GM18507 (cell line): ENCODE measurements at regions not wholly inside any gene's neighbourhood (a gene's known extent, or its start where the extent isn't known, plus 50 kb on each side); places are given as distances from the start of the nearest gene placed in this dataset.

ENCODE experiments used
- DNase-seq: peaks from one replicate; pipeline ENCODE4 v3.0.0; 2011; ENCODE audit warnings: low read depth; ENCODE audit not compliant: insufficient read length; ENCODE audit errors: extremely low spot score
- FAIRE-seq: peaks from 2 replicates; lab custom pipeline; 2011; peaks lifted over from hg19 to GRCh38; lab: Jason Lieb, UNC

DNA sequence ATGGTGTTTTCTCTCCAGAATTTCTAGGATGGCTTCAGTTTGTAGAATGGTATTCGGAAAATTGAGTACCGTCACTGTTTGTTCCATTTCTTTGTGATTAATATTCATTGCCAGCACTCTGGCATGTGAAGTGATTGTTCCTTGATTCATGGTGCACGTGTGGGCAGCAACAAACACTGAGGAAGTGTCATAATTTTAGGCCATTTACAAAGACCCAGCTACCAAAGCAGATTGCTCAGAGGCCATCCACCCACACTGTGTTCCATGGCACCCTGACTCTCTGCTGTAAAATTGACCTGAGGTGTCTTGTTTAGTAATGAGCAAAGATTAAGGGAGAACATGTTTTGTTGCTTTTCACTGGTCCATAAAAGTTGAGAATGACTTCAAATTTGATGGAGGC lies 250.9 kb upstream of the FMN2 start:
- FAIRE-seq (no peak), DNase-seq (no peak)

DNA sequence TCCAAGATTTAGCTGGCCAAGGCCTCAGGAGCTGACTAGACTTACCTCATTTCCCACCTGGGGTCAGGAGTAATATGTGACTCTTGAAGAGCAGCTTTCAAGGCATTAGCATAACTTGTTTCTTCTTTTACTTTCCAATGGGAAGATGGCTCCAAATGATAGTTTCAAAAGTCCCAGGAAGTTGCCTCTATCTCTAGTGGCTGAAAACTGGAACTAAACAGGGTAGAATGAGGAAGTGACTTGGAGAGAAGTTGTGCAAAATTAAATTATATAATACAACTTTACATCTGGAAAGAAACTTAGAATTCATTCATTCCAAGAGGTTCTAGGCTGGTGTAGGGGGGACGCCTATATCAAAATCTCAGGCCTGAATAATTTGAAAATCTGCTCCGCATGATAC lies 250.1 kb upstream of the FMN2 start:
- FAIRE-seq: no peak

DNA sequence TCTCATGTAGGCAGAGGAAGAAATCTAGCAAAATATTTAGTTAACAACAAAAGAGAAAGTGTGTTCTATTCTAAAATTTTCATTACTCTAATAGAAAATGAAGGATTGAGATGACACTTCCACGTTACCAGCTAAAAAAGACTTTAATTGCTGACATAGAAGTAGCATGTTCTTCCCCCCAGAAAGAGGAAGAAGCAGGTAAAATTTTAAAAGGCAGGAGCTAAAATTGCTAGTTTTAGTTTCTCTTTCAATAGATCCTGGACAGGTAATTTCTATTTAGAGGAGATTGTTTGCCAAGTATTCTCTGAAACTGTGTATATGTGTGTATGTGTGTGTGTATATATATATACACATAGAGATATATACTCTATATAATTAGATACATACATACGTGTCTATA lies 248.1 kb upstream of the FMN2 start:
- no peak for DNase-seq
- FAIRE-seq: no peak

More for the DNA sequence above, 250.1 kb upstream of the FMN2 start:
- no peak for DNase-seq

DNA sequence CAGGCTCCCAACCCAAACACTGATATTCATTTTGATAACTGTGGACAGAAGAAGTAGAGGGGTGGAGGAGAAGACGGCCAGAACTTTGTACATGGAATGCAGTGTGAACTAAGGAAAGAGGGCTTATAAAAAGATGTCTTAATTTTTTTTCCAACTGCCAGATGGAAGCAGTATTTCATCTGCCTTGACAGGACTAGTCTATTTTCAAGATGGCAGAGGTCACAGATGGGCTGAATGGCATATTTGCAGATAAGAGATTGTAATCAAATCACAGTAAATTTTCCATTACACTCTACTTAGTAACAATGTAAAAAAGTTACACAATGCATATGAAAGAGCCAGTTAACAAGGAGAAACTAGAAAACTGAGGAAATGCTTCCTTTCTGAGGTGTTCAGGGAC lies 246.8 kb upstream of the FMN2 start:
- FAIRE-seq (no peak), DNase-seq (no peak)

DNA sequence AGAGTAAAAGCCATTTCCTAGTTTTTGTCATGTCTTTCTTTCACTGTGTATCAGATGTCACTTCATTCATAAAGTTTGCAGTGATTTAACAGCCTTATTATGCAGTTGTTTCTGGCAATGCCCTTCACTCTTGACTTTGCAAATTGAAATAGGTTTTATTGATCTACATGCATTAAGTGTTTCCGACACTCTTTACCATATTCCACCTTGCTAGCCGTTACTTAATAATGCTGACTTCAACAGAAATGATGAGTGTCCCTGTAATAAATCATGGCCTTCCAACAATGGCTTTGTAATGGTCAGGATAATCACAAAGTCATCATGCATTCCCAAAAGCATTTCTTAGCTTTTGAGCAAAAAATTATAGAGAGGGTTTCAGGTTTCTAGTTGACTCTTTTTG lies 236.8 kb upstream of the FMN2 start:
- DNase-seq: no peak
- no peak for FAIRE-seq

DNA sequence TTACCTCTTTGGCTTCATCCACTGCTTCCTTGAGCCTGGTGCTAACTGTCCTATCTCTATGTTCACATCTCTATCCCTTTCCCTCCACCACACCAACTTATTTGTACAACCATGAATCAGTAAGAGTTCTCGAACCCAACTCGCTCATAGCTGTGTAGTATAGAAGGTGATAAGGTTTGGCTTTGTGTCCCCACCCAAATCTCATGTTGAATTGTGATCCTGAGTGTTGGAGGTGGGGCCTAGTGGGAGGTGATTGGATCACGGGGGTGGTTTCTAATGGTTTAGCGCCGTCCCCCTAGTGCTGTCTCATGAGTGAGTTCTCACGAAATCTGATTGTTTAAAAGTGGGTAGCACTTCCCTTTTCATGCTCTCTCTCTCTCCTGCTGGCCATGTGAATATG lies 235.6 kb upstream of the FMN2 start:
- no peak for FAIRE-seq
- DNase-seq: no peak

DNA sequence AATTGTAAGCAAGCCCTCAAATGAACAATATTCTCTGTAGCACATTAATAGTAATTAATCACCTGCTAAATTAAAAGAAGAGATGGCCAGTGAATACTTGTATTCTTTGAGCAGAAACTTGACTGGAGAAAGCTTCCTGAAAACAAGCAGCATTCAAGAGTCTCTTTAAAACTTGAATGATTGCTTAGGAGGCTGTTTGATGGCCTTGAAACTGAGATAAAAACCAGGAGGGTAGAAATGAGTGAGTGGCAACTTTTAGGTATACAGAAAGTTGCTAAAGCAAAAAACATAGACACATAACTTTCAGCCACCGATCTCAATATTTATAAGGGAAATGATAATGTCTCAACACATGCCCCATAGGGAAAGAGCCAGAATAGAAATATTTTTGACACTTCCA lies 234.8 kb upstream of the FMN2 start:
- FAIRE-seq: no peak

DNA sequence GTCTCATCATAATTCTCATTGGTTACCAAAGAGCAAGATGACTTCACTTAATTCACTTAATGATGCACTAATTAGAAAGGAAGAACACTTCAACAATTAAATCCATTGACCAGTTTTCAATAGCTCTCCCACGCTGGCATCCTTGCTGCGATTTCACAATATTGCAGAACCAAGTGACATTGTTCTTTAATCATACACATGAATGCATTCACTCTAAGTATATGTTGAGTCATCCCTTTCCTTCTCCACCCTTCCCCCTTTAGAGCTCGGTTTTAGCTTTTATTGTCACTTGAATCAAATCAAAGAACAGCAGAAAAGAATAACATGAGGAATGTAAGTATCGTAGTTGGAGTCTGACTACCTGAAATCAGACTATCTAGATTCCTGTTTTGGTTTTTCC lies 233.6 kb upstream of the FMN2 start:
- no peak for DNase-seq
- FAIRE-seq: no peak

More for the DNA sequence above, 234.8 kb upstream of the FMN2 start:
- no peak for DNase-seq

DNA sequence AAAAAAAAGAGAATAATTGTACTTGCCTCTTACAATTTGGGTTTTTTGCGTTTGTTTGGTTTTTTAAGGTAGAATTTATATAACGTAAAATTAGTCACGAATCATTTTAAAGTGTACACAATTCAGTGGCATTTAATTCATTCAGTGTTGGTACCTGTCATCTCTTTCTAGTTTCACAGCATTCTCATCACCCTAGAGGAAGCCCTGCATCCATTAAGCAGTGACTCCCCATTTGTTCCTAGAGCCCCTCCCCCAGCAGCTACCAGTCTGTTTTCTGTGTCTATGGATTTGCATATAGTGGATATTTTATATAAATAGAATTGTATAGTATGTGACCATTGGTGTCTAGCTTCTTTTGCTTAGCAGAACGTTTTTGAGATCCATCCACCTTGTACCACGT lies 233.2 kb upstream of the FMN2 start:
- no peak for FAIRE-seq
- no peak for DNase-seq

DNA sequence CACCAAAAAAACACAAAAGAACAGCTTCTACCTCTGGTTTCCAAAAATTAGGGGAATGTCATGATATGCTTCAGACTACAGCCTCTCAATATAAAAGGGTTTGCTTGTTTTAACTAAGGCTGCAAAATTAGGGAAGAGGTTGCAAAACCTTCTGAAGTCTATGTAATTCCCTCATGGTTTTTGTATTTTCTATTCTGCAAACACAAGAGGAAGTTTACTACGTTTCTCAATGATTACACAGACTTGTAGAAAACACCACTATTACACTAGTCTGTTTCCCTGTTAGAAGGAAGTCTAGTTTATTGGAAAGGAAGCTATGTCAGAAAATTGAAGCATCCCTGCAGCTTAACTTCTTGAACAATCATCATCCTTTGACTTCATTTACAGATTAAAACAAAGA lies 229.7 kb upstream of the FMN2 start:
- no peak for DNase-seq
- no peak for FAIRE-seq

DNA sequence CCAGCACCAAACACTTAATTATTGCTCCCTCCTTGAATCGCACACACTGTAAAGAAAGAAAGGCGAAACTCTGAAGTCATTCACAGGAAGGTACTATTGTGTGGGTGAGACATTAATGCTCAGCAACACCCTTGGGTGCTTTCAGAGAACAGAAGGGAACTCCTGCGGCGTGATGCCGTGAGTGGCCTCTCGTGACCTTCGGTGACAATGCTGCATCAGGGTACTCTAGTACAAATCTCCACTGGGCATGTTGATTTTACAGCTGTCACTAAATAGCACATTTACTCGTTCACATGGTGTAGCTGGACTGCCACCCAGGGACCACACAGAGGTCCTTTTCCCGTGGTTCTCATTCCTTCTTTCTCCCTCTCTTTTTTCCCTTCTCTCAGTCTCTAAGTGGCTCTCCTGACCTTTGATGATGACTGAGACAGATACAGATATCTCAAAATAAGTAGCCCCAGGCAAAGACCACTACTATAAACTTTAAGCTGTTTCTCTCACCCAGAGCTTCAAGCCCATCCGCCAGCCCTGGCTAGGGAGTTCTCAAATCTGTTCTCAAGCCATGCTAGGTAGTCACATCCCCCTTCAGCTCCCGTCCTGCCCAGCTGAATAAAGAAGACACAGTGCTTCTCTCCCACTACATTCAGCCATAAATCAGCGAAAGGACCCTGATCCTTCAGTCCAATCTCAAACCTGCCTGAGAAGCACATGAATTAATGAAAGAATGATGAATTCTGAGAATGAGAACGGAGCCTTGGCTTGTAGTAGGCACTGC lies 223.4 kb upstream of the FMN2 start:
- no peak for DNase-seq
- FAIRE-seq: no peak

DNA sequence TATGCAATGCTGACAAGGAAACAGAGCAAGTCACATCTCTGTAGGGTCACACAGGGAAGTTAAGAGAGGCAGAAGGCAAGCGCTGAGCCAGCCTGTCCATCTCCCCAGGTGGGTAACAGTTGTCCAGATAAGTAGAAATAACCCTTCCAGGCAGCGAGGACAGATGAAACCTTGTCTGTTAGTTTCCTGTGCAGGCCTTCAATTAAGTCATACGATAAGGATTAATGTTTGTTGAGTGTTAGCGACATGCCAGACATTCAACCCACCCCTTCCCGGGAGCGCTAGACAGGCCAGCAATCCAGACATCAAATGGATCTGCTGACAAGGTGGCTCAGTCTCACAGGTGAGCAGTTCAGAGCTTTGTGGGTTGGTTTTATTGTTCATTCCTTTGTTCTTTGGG lies 221.5 kb upstream of the FMN2 start:
- no peak for DNase-seq
- FAIRE-seq: no peak

DNA sequence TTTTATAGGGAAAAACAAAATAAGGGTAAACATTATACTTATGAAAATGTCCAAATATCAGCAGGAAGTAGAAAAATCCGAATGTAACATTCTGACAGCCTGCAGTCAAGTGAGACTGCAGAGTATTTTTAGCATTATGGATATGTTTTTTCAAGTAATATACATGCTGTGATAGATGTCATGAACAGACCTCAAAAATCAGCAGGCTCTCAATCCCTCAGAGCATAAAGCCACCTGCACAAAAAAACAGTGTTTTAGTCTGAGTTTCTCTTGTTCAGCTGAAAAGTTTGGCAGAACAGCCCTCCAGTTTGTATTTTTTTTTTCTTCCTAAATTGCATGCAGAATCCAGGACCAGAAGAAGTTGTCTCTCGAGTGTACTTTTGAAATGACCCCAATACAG lies 219.1 kb upstream of the FMN2 start:
- no peak for DNase-seq
- FAIRE-seq: no peak

DNA sequence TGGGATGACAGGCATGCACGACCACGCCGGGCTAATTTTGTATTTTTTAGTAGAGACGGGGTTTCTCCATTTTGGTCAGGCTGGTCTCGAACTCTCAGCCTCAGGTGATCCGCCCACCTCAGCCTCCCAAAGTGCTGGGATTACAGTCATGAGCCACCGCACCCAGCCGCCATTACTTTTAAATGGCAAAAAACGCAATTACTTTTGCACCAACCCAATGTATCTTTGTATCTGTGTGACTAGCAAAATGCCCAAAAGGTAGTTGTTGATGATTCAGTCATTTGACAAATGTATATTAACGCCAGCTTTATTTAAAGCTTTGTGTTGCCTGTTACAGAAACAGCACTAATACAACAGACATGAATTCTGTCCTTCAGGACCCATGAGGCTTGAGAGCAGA lies 216.9 kb upstream of the FMN2 start:
- FAIRE-seq (no peak), DNase-seq (no peak)

DNA sequence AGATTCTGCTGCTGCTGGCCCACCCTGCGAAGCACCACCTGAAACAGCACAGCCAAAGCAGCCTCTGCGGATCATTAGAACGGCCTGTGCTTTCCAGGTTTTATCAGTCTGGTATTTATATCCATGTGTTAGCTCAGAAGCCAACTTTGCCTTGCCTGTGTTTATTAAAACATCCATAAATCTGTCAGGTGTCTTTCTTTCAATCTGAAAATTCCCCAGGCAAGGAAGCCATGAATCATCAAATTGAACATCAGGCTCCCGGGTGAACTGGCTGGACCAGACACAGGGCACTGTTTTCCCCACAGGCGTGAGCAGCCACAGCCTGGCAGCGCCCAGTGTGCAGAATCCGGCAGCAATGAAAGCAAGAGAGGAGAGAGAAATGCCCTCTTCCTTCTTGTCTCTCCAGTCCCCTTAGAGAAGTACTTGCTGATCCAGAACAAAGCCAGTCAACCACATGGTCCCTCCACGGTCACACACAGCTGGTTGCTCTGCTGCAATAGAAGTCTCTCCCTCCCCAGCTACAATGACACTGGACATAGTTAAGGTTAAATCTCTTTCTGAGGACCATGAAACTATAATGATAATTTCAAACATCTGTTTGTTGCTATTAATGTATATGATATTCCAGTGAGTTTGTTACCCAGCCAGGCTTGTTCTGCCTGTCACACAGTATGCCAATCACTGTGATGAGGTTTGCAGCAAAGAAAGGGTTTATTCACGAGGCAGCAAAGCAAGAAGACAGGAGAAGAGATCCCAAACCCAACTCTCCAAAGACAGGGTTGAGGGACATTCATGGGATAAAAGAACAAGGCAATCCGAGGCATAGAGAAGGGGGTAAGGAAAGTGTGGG lies 212.1 kb upstream of the FMN2 start:
- no peak for FAIRE-seq
- no peak for DNase-seq

DNA sequence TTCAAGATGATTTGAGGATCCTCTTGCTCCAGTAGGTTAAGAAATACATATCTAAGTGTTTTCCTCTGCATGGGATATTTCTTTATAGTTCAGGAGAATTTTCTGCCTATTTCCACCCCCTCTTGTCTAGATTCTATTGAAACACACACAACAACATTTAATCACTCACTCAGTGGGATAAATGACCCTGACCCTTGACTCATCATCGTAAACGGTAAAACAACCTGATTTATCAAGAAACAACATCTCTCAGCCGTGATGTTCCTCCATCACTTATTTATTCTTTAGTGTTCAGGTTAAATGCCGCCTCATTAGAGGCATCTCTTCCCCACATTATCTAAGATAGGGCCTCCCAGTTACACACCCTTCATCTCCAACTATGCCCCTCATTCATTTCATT lies 208.7 kb upstream of the FMN2 start:
- FAIRE-seq: no peak

DNA sequence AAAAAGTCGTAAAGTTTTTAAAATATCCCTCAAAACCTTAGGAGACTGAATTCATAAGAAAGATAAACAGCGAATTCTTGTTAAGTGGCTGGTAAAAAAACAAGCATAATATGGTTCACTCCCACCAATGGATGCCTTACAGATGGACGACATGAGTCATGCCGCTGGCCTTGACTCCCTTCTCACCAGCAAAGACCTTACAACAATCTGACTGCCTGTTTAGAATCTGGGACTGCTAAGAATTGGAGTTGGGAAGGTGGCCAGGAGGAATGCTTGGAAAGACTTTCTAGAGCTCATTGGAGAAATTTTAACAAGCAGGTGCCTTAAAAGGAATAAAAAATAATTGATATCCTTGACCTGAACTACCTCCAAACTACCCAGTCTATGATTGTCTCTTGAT lies 206.9 kb upstream of the FMN2 start:
- FAIRE-seq (no peak), DNase-seq (no peak)

More for the DNA sequence above, 208.7 kb upstream of the FMN2 start:
- no peak for DNase-seq

DNA sequence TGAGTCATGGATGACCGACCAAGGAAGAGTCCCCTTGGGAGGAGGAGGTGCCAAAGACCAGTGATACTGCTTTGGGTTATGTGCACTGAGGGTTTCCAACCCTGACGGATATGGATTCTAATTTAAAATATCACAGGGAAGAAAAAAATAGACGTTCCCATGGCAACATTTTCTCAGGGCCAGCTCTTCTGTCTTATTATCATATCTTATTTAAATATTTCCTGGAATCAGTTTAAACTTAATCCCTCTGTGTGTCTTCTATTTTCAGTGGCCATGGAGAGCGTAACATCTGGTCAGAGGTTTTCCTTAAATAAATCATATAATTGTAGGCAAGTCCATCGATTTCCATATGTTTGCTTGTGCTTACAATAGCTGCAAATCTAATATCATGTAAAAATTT lies 205.4 kb upstream of the FMN2 start:
- DNase-seq (no peak), FAIRE-seq (no peak)

DNA sequence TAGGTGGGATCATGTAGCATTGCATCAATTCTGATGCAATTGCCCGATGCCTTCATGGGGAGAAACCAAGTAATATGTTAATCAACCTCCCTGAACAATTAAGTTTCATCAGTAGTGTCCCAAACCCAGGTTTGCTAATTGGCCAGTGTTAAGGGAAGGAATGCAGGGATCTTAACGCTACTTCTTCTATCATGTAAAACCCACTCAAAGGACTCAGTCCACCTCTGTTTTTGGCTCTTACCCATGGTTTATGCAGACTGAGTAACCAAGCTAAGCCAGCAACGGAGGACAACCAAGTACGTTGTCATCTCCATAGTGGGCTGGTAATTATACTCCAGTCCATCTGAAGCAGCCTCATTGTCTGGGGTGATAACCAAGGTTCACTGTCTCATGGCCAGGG lies 203.0 kb upstream of the FMN2 start:
- DNase-seq (no peak), FAIRE-seq (no peak)

DNA sequence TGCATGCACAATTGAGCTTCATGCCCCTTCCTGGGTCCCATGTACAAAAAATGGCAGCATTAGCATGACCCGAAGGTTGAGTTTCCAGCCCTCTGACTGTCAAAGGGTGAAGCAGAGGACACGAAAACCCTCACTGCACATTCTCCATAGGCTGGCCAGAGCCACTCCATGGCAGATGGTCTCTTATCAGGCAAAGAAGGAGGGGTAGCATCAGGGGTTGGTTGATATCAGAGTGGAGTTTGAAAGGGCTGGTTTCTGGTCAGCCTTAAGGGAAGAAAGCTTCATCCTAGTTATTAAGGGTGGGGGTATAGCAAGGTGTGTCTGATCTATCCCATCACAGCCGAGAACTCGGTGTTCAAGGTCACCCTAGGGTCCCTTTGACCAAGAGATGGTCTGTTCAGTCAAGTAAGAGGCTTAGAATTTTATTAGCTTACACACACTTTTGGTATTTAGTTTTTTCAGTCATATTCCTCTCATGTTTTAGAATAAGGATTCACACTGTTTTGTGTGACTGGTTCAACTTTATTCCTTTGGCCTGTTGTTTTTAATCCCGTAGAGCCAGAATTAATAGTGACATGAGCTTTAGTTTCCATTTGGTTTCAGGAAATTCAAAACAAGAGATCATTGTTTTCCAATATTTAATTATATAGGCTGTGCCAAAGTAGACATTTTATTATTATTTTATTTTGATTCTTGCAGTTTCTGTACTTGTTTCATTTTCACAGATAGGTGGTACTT lies 199.9 kb upstream of the FMN2 start:
- FAIRE-seq: no peak
- DNase-seq: no peak
